CD4-positive, alpha-beta T cell (primary cell): ENCODE measurements at regions not wholly inside any gene's neighbourhood (a gene's known extent, or its start where the extent isn't known, plus 50 kb on each side); places are given as distances from the start of the nearest gene placed in this dataset.

ENCODE experiments used
- ATAC-seq: fragments of 200-7000 bp; cut with Tn5 transposase; one replicate; pipeline ENCODE4 v1.10.0; 2022; ENCODE audit warnings: mild to moderate bottlenecking; ENCODE audit not compliant: poor library complexity
- CTCF ChIA-PET: fragments of 350-600 bp; sonication (Branson Sonifier 250); formaldehyde crosslinking; loops from one replicate; lab custom pipeline; 2021; ENCODE audit warnings: antibody characterized with exemption, inconsistent platforms; lab: Charles Lee
- POLR2A ChIA-PET: fragments of 350-600 bp; sonication (Branson Sonifier 250); formaldehyde crosslinking; loops from one replicate; lab custom pipeline; 2021; ENCODE audit warnings: antibody characterized with exemption, inconsistent platforms; lab: Charles Lee
- DNase-seq, 14 experiments: peaks; one replicate each; pipeline ENCODE4 v3.0.0-alpha.2; 2013 to 2020; ENCODE audit warnings: mixed read lengths in 2 of 14
- H3K27ac ChIP-seq, 2 donors: one replicate each; pipeline versions ENCODE4 v1.5.1 to v1.7.0; 2013; ENCODE audit warnings: low read length in 2 of 2, low read depth in 1 of 2, mild to moderate bottlenecking in 1 of 2
- H3K27me3 ChIP-seq, 2 experiments: 1 replicate in 1 of 2; 2 replicates in 1 of 2; pipeline versions ENCODE4 v1.6.1 to v1.7.0; 2013; ENCODE audit warnings: low read length in 2 of 2, control low read depth in 1 of 2, mild to moderate bottlenecking in 1 of 2, moderate library complexity in 1 of 2; ENCODE audit not compliant: insufficient read depth in 2 of 2, control insufficient read depth in 1 of 2
- H3K36me3 ChIP-seq: one replicate; pipeline ENCODE4 v1.6.1; 2013; ENCODE audit warnings: low read length, control low read depth; ENCODE audit not compliant: insufficient read depth
- H3K4me1 ChIP-seq: one replicate; pipeline ENCODE4 v1.6.1; 2013; ENCODE audit warnings: low read length, control low read depth; ENCODE audit not compliant: insufficient read depth
- H3K4me3 ChIP-seq: one replicate; pipeline ENCODE4 v1.5.1; 2013; ENCODE audit warnings: mild to moderate bottlenecking, low read length, moderate library complexity
- H3K9me3 ChIP-seq, 2 experiments: 1 replicate in 1 of 2; 2 replicates in 1 of 2; pipeline versions ENCODE4 v1.6.1 to v1.7.0; 2013; ENCODE audit warnings: low read length in 2 of 2, mild to moderate bottlenecking in 2 of 2, control low read depth in 1 of 2, moderate library complexity in 1 of 2; ENCODE audit not compliant: control insufficient read depth in 1 of 2, insufficient read depth in 1 of 2
- H3K27ac Mint-ChIP-seq: one replicate; pipeline ENCODE4 v1.8.0; 2020; ENCODE audit warnings: mixed read lengths
- H3K27me3 Mint-ChIP-seq: one replicate; pipeline ENCODE4 v1.8.0; 2021; ENCODE audit warnings: mixed read lengths
- H3K36me3 Mint-ChIP-seq: one replicate; pipeline ENCODE4 v1.8.0; 2021; ENCODE audit warnings: low read depth, mixed read lengths
- H3K4me1 Mint-ChIP-seq: one replicate; pipeline ENCODE4 v1.8.0; 2021; ENCODE audit warnings: low read depth, mixed read lengths
- H3K4me3 Mint-ChIP-seq: one replicate; pipeline ENCODE4 v1.8.0; 2020; ENCODE audit warnings: mild to moderate bottlenecking, mixed read lengths
- H3K9me3 Mint-ChIP-seq: one replicate; pipeline ENCODE4 v1.8.0; 2020; ENCODE audit warnings: mixed read lengths
- intact Hi-C, 2 experiments: fragments of 100-400 bp; cut with DNase I in 1 of 2; cut with micrococcal nuclease in 1 of 2; formaldehyde crosslinking; loops; one replicate each; pipeline versions ENCODE4 v1.15.1 to v1.9.0; 2023 to 2025; cut with DNase I, micrococcal nuclease
- TF ChIP-seq, protein P1 (sequence below): fragments of 200-600 bp; IDR thresholded peaks from one replicate; pipeline ENCODE4 v1.8.0; 2022; ENCODE audit warnings: antibody characterized with exemption, mild to moderate bottlenecking

DNA sequence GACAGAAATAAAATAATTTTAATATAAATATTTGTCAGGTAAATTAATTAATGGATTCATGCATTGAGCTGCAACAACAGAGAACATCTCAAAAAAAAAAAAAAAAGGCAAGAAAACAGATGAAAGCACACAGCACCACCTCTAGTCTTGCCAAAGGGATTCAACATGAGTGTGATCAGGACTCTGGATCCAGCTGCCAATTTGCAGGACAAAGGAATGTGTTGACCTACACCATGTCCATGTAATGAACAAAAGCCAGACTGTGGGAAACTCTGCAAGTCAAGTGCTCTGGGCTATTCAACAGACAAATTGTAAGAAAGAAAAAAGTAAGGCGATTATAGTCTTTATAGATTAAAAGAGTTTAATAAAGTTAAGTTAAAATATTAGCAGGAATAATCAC is 769.3 kb downstream of the TLR4 start:
- Mint-ChIP-seq H3K36me3 (no peaks in the 10 kb centered on the region), H3K9me3 (no peaks in the 10 kb centered on the region), H3K4me3 (no peak overlapping the region), H3K27me3 (no peaks in the 10 kb centered on the region), H3K4me1 (no peaks in the 10 kb centered on the region), H3K27ac (no peak overlapping the region)
- intact Hi-C loops = no loop called here
- Histone ChIP-seq H3K4me3 (no peak overlapping the region), H3K4me1 (no peaks in the 10 kb centered on the region), H3K27me3 (no peaks in the 10 kb centered on the region), H3K36me3 (no peaks in the 10 kb centered on the region), H3K27ac (no peak overlapping the region), H3K9me3 (peaks cover 2 to 3% of the 10 kb centered on the region in 2 experiments)
- CTCF ChIA-PET = no interaction called here
- ATAC-seq (no peak), DNase-seq (no peak)
- TF ChIP-seq, protein P1, sequence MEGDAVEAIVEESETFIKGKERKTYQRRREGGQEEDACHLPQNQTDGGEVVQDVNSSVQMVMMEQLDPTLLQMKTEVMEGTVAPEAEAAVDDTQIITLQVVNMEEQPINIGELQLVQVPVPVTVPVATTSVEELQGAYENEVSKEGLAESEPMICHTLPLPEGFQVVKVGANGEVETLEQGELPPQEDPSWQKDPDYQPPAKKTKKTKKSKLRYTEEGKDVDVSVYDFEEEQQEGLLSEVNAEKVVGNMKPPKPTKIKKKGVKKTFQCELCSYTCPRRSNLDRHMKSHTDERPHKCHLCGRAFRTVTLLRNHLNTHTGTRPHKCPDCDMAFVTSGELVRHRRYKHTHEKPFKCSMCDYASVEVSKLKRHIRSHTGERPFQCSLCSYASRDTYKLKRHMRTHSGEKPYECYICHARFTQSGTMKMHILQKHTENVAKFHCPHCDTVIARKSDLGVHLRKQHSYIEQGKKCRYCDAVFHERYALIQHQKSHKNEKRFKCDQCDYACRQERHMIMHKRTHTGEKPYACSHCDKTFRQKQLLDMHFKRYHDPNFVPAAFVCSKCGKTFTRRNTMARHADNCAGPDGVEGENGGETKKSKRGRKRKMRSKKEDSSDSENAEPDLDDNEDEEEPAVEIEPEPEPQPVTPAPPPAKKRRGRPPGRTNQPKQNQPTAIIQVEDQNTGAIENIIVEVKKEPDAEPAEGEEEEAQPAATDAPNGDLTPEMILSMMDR = no peak
- POLR2A ChIA-PET = no interaction called here

DNA sequence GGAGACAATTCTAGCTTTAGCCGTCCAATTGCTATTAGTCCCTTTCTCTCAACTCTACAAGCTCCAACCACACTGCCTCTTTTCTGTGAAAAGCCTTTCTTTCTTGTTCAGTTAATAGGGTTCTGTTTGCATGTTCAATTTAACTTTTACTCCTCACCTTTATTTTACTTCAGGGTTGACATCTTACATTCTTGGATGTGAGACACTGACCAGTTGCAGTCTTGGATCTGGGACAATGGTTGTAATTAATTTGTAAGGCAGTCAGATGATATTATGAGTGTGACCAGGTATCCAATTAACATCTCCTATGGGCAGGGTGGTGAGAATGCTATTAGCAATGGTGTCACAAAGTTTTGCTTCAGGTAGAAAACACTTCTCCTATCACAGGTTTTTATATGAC is 774.5 kb downstream of the TLR4 start:
- no peaks in the 10 kb centered on the region for H3K9me3 Mint-ChIP-seq
- no peak overlapping the region for H3K27ac Mint-ChIP-seq
- POLR2A ChIA-PET = no interaction called here
- DNase-seq = no peak
- CTCF ChIA-PET = no interaction called here
- H3K4me3 Mint-ChIP-seq = no peak overlapping the region
- Histone ChIP-seq H3K27ac (no peak overlapping the region), H3K36me3 (no peaks in the 10 kb centered on the region), H3K4me1 (no peaks in the 10 kb centered on the region), H3K27me3 (no peaks in the 10 kb centered on the region), H3K9me3 (peaks cover 0 to 6% of the 10 kb centered on the region in 2 experiments), H3K4me3 (no peak overlapping the region)
- no peak for ATAC-seq
- H3K4me1 Mint-ChIP-seq = no peaks in the 10 kb centered on the region
- H3K27me3 Mint-ChIP-seq = no peaks in the 10 kb centered on the region
- TF ChIP-seq, protein P1 = no peak
- intact Hi-C loops = no loop called here
- H3K36me3 Mint-ChIP-seq = no peaks in the 10 kb centered on the region

DNA sequence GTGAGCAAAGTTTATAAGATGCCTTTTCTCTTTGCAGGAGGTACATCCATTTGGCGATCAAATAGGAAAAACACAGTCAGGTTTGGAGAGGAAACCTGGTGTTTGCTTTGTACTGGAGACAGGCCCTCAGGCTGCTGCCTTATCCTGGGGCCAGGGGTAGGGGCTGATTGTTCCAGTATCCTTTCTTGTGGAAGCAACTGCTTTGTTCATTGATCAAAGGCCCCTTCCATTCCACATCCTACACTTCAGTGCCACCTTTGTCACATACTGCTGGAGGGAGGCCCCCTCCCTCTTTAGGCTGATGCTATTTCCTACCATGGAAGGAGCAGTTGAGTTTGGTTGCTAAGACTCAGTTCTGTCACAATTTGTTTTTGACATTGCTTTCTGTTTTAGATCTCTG is 778.1 kb downstream of the TLR4 start:
- Mint-ChIP-seq H3K9me3 (no peaks in the 10 kb centered on the region), H3K4me1 (no peaks in the 10 kb centered on the region), H3K36me3 (no peaks in the 10 kb centered on the region), H3K27me3 (no peaks in the 10 kb centered on the region), H3K4me3 (no peak overlapping the region), H3K27ac (no peak overlapping the region)
- ChIA-PET CTCF (no interaction called here), POLR2A (no interaction called here)
- H3K36me3 ChIP-seq = no peaks in the 10 kb centered on the region
- TF ChIP-seq, protein P1 = no peak
- H3K4me1 ChIP-seq = no peaks in the 10 kb centered on the region
- H3K27me3 ChIP-seq = no peaks in the 10 kb centered on the region
- intact Hi-C loops = no loop called here
- no peak overlapping the region for H3K4me3 ChIP-seq
- H3K9me3 ChIP-seq = peaks cover 0 to 3% of the 10 kb centered on the region in 2 experiments
- DNase-seq = no peak
- no peak for ATAC-seq
- H3K27ac ChIP-seq = no peak overlapping the region
